Endothelial cell of umbilical vein (primary cell): ENCODE measurements at regions not wholly inside any gene's neighbourhood (a gene's known extent, or its start where the extent isn't known, plus 50 kb on each side); places are given as distances from the start of the nearest gene placed in this dataset.
A peak's percentile ranks its signal among the peaks of the same experiment; 100 is the strongest.

ENCODE experiments used
- BruUV-seq: library from RNA; stranded (reverse); fragments of 400-500 nt; replicated peaks from 2 replicates; lab custom pipeline; 2021; lab: Mats Ljungman, UMichigan
- CTCF ChIA-PET: fragments of 300-600, 350-600 bp; sonication (Branson Sonifier 250); formaldehyde crosslinking; loops from one replicate; lab custom pipeline; 2021; ENCODE audit warnings: antibody characterized with exemption, inconsistent platforms; lab: Charles Lee
- POLR2A ChIA-PET: fragments of 300-600, 350-600 bp; sonication (Branson Sonifier 250); formaldehyde crosslinking; loops from one replicate; lab custom pipeline; 2021; ENCODE audit warnings: antibody characterized with exemption, inconsistent platforms; lab: Charles Lee
- DNase-seq: peaks from one replicate; pipeline ENCODE4 v3.0.0-alpha.2; 2011; ENCODE audit warnings: low read depth, low spot score
- FAIRE-seq: peaks from 2 replicates; lab custom pipeline; 2011; peaks lifted over from hg19 to GRCh38; lab: Jason Lieb, UNC
- H2AFZ ChIP-seq: 2 replicates; pipeline ENCODE4 v1.6.0; 2012; ENCODE audit warnings: low read depth, low read length, control low read depth, inconsistent platforms
- H3K27ac ChIP-seq: 2 replicates; pipeline ENCODE4 v1.5.1; 2011; ENCODE audit warnings: low read depth, mild to moderate bottlenecking, control low read depth, low read length, moderate library complexity; ENCODE audit not compliant: insufficient read depth
- H3K27me3 ChIP-seq, 2 experiments: 2 replicates each; pipeline versions ENCODE4 v1.6.0 to v1.6.1; 2011; ENCODE audit warnings: low read length in 2 of 2, mixed read lengths in 1 of 2; ENCODE audit not compliant: control insufficient read depth in 2 of 2, insufficient read depth in 2 of 2
- H3K36me3 ChIP-seq, 2 experiments: 2 replicates in 1 of 2; 3 replicates in 1 of 2; pipeline ENCODE4 v1.5.1; 2011; ENCODE audit warnings: low read length in 2 of 2, mild to moderate bottlenecking in 1 of 2, moderate library complexity in 1 of 2; ENCODE audit not compliant: control insufficient read depth in 2 of 2, insufficient read depth in 2 of 2; ENCODE audit errors: extremely low read depth in 1 of 2
- H3K4me1 ChIP-seq: 3 replicates; pipeline ENCODE4 v1.5.1; 2011; ENCODE audit warnings: mild to moderate bottlenecking, low read length; ENCODE audit not compliant: control insufficient read depth, insufficient read depth; ENCODE audit errors: extremely low read depth
- H3K4me2 ChIP-seq: 2 replicates; pipeline ENCODE4 v1.6.1; 2011; ENCODE audit warnings: low read length, control low read depth, mixed read lengths; ENCODE audit not compliant: insufficient read depth
- H3K4me3 ChIP-seq, 3 experiments: fragments of 200-600 bp in 1 of 3; sonication (generic), shearing (Covaris generic) in 1 of 3; replicated peaks in 1 of 3; 2 replicates each; pipeline ENCODE4 v1.5.1; 2011 to 2016; ENCODE audit warnings: control low read depth in 3 of 3, low read length in 3 of 3, mild to moderate bottlenecking in 2 of 3, inconsistent platforms in 1 of 3, low read depth in 1 of 3, moderate library complexity in 1 of 3; ENCODE audit not compliant: insufficient read depth in 1 of 3
- H3K79me2 ChIP-seq: 2 replicates; pipeline ENCODE4 v1.6.0; 2012; ENCODE audit warnings: low read length, inconsistent platforms; ENCODE audit not compliant: control insufficient read depth, insufficient read depth
- H3K9ac ChIP-seq: replicated peaks from 2 replicates; pipeline ENCODE3; 2011; ENCODE audit warnings: low read length, control low read depth; ENCODE audit not compliant: insufficient read depth; ENCODE audit errors: extremely low read depth
- H3K9me1 ChIP-seq: replicated peaks from 3 replicates; pipeline ENCODE4 v1.6.0; 2011; ENCODE audit warnings: mild to moderate bottlenecking, low read length; ENCODE audit not compliant: control insufficient read depth, insufficient read depth; ENCODE audit errors: extremely low read depth
- H3K9me3 ChIP-seq: replicated peaks from 2 replicates; pipeline ENCODE4 v1.5.1; 2012; ENCODE audit warnings: low read length, inconsistent platforms; ENCODE audit not compliant: control insufficient read depth, insufficient read depth
- H4K20me1 ChIP-seq: replicated peaks from 2 replicates; pipeline ENCODE3; 2011; ENCODE audit warnings: mild to moderate bottlenecking, low read length; ENCODE audit not compliant: control insufficient read depth, insufficient read depth; ENCODE audit errors: extremely low read depth
- CTCF ChIP-seq, 2 donors: IDR thresholded peaks; 1 replicate in 1 of 2; 2 replicates in 1 of 2; pipeline ENCODE4 v1.5.1; 2011; ENCODE audit warnings: low read length in 2 of 2, mild to moderate bottlenecking in 2 of 2, moderate library complexity in 2 of 2, control low read depth in 1 of 2, inconsistent platforms in 1 of 2, low read depth in 1 of 2; ENCODE audit not compliant: insufficient read depth in 1 of 2; ENCODE audit errors: extremely low read depth in 1 of 2
- EZH2 ChIP-seq: IDR thresholded peaks from 2 replicates; pipeline ENCODE4 v1.6.1; 2012; ENCODE audit warnings: borderline replicate concordance, low read depth, mild to moderate bottlenecking, moderate library complexity, low read length, inconsistent platforms; ENCODE audit not compliant: severe bottlenecking
- FOS ChIP-seq: IDR thresholded peaks from 2 replicates; pipeline ENCODE4 v1.6.1; 2011; ENCODE audit warnings: mild to moderate bottlenecking, low read length, moderate library complexity, borderline replicate concordance; ENCODE audit not compliant: insufficient read depth
- GATA2 ChIP-seq: IDR thresholded peaks from 2 replicates; pipeline ENCODE4 v1.7.0; 2011; ENCODE audit warnings: low read depth, mild to moderate bottlenecking, moderate library complexity, mixed read lengths, low read length; ENCODE audit not compliant: insufficient read length, insufficient read depth
- JUN ChIP-seq: IDR thresholded peaks from 2 replicates; pipeline ENCODE4 v1.6.1; 2011; ENCODE audit warnings: borderline replicate concordance, low read depth; ENCODE audit not compliant: insufficient read length, insufficient read depth
- MAX ChIP-seq: IDR thresholded peaks from 2 replicates; pipeline ENCODE4 v1.6.1; 2011; ENCODE audit not compliant: insufficient read depth, insufficient read length
- MYC ChIP-seq: IDR thresholded peaks from one replicate; pipeline ENCODE4 v1.6.1; 2011; ENCODE audit warnings: mild to moderate bottlenecking, low read depth, low read length
- POLR2A ChIP-seq: IDR thresholded peaks from 2 replicates; pipeline ENCODE4 v1.6.1; 2012; ENCODE audit warnings: low read depth, mild to moderate bottlenecking, control low read depth, low read length
- POLR2AphosphoS5 ChIP-seq: IDR thresholded peaks from 2 replicates; pipeline ENCODE4 v1.6.1; 2012; ENCODE audit warnings: low read depth, mild to moderate bottlenecking, control low read depth, low read length, moderate library complexity; ENCODE audit not compliant: insufficient read depth
- dilution Hi-C: fragments of 300-500 bp; cut with MboI; formaldehyde crosslinking; loops from one replicate; pipeline ENCODE4 v1.15.0; 2019; ENCODE audit warnings: low sequenced_read_pairs; ENCODE audit not compliant: extremely low pct_ligation_motif_present
- intact Hi-C: fragments of 100-400 bp; cut with micrococcal nuclease; formaldehyde crosslinking; loops from one replicate; pipeline ENCODE4 v1.10.0; 2022

GRCh38 chr14:65810322-65810721 lies 397.8 kb downstream of the FUT8 start:
- Histone ChIP-seq H4K20me1 (no peaks in the 10 kb centered on the region), H3K27me3 (peaks cover 0 to 5% of the 10 kb centered on the region in 2 experiments), H3K36me3 (no peaks in the 10 kb centered on the region), H3K79me2 (no peaks in the 10 kb centered on the region), H3K9me1 (no peaks in the 10 kb centered on the region), H3K9me3 (no peaks in the 10 kb centered on the region), H3K4me2 (no peak overlapping the region), H3K4me1 (peaks cover 3% of the 10 kb centered on the region), H3K9ac (no peak overlapping the region), H3K27ac (no peak overlapping the region), H2AFZ (no peak overlapping the region), H3K4me3 (no peak overlapping the region)
- dilution Hi-C loops (no loop called here), intact Hi-C loops (no loop called here)
- no peak for TF ChIP-seq CTCF (IDR thresholded peaks at IDR 0.05; ENCODE audit: extremely low read depth in 1 of 2, insufficient read depth in 1 of 2, low read depth in 1 of 2, low read length in 2 of 2)
- peak; percentile 18 for TF ChIP-seq FOS
- ChIA-PET POLR2A (no interaction called here), CTCF (interaction anchor here (0.8 to 3.1 kb wide), 2 partner anchors 14 to 395 kb away, joined by 4 to 38 read pairs; no protein-coding TSS in a partner anchor)
- BruUV-seq: no TSS peak
- peak; percentile 79 for FAIRE-seq
- DNase-seq: peak; percentile 69

GRCh38 chr14:65813760-65814384 lies 401.3 kb downstream of the FUT8 start:
- Histone ChIP-seq H4K20me1 (no peaks in the 10 kb centered on the region), H2AFZ (no peak overlapping the region), H3K9ac (no peak overlapping the region), H3K4me1 (peaks cover 3% of the 10 kb centered on the region), H3K36me3 (no peaks in the 10 kb centered on the region), H3K4me3 (no peak overlapping the region), H3K4me2 (no peak overlapping the region), H3K27me3 (peaks cover 0 to 4% of the 10 kb centered on the region in 2 experiments), H3K9me3 (no peaks in the 10 kb centered on the region), H3K27ac (no peak overlapping the region), H3K9me1 (no peaks in the 10 kb centered on the region), H3K79me2 (no peaks in the 10 kb centered on the region)
- ChIA-PET POLR2A (no interaction called here), CTCF (interaction anchor here (1.3 kb wide), 1 partner anchor 10 kb away, joined by 7 read pairs; no protein-coding TSS in a partner anchor)
- intact Hi-C loops (no loop called here), dilution Hi-C loops (no loop called here)
- no peak for DNase-seq
- TF ChIP-seq GATA2 (no peak), JUN (no peak), POLR2A (no peak), EZH2 (no peak), FOS (no peak), MAX (no peak), CTCF (IDR thresholded peaks at IDR 0.05; ENCODE audit: extremely low read depth in 1 of 2, insufficient read depth in 1 of 2, low read depth in 1 of 2, low read length in 2 of 2) (no peak), POLR2AphosphoS5 (no peak), MYC (no peak)
- no TSS peak for BruUV-seq
- no peak for FAIRE-seq
